K562 (cell line): ENCODE measurements at regions not wholly inside any gene's neighbourhood (a gene's known extent, or its start where the extent isn't known, plus 50 kb on each side); places are given as distances from the start of the nearest gene placed in this dataset.
"Not testable (repeated sequence)": the region's sequence is repeated elsewhere in the genome, so short reads cannot be mapped to it uniquely, and the experiment has no call there.

Experiments used
- ATAC-seq: fragments of 200-7000 bp; cut with Tn5 transposase; 3 replicates; pipeline ENCODE4 v1.9.1; 2020; ENCODE audit warnings: moderate library complexity
- BruUV-seq: library from RNA; stranded (reverse); fragments of 400-500 nt; replicated peaks from 2 replicates; lab custom pipeline; 2021; lab: Mats Ljungman, UMichigan
- CTCF ChIA-PET: fragments of 300-600 bp; formaldehyde crosslinking; extraction: SDS; loops from one replicate; lab custom pipeline; 2021; ENCODE audit warnings: low intra/inter-chr PET ratio; lab: Yijun Ruan, JAX
- POLR2A ChIA-PET: fragments of 300-600, 350-650 bp; sonication (Branson Sonifier 250); formaldehyde crosslinking; extraction: SDS; loops from one replicate; lab custom pipeline; 2021; ENCODE audit warnings: antibody characterized with exemption, inconsistent platforms; lab: Yijun Ruan, JAX
- DNase-seq, 4 experiments: peaks; one replicate each; pipeline versions ENCODE4 v3.0.0 to v3.0.0-alpha.2; 2011 to 2018; ENCODE audit warnings: low spot score in 3 of 4, mixed read lengths in 3 of 4; ENCODE audit errors: extremely low read depth in 1 of 4
- FAIRE-seq: peaks from 2 replicates; lab custom pipeline; 2011; peaks lifted over from hg19 to GRCh38; lab: Jason Lieb, UNC
- H2AFZ ChIP-seq: 2 replicates; pipeline ENCODE4 v1.6.0; 2011; ENCODE audit warnings: low read depth, low read length, control low read depth, inconsistent platforms
- H3K27ac ChIP-seq: fragments of 200-600 bp; 3 replicates; pipeline ENCODE4 v1.8.0; 2011; ENCODE audit warnings: low read depth, mild to moderate bottlenecking, control low read depth, inconsistent platforms, low read length, moderate library complexity, mixed read lengths; ENCODE audit errors: extremely low read depth
- H3K27me3 ChIP-seq, 2 experiments: fragments of 300-600 bp in 1 of 2; 2 replicates in 1 of 2; 3 replicates in 1 of 2; pipeline versions ENCODE4 v1.6.0 to v1.8.0; 2011; ENCODE audit warnings: inconsistent platforms in 2 of 2, low read length in 2 of 2, mild to moderate bottlenecking in 1 of 2, mixed read lengths in 1 of 2, moderate library complexity in 1 of 2; ENCODE audit not compliant: control insufficient read depth in 2 of 2, insufficient read depth in 2 of 2
- H3K36me3 ChIP-seq: fragments of 300-600 bp; 3 replicates; pipeline ENCODE4 v1.8.0; 2011; ENCODE audit warnings: mild to moderate bottlenecking, low read length, inconsistent platforms; ENCODE audit not compliant: control insufficient read depth, insufficient read depth
- H3K4me1 ChIP-seq, 2 experiments: fragments of 200-600 bp in 1 of 2; replicated peaks in 1 of 2; 2 replicates in 1 of 2; 3 replicates in 1 of 2; pipeline versions ENCODE4 v1.5.1 to v1.8.0; 2011; ENCODE audit warnings: inconsistent platforms in 2 of 2, low read length in 2 of 2, mild to moderate bottlenecking in 1 of 2, mixed read lengths in 1 of 2, moderate library complexity in 1 of 2; ENCODE audit not compliant: control insufficient read depth in 2 of 2, insufficient read depth in 2 of 2
- H3K4me2 ChIP-seq: 2 replicates; pipeline ENCODE4 v1.6.1; 2011; ENCODE audit warnings: low read length, control low read depth, inconsistent platforms, mixed read lengths; ENCODE audit not compliant: insufficient read depth
- H3K4me3 ChIP-seq: fragments of 200-600 bp; sonication (generic), shearing (Covaris generic); 2 replicates; pipeline ENCODE4 v1.5.1; 2016; ENCODE audit warnings: control low read depth, inconsistent platforms
- H3K79me2 ChIP-seq: fragments of 200-600 bp; 3 replicates; pipeline ENCODE4 v1.8.0; 2011; ENCODE audit warnings: low read length, inconsistent platforms; ENCODE audit not compliant: control insufficient read depth, insufficient read depth
- H3K9ac ChIP-seq, 2 experiments: 2 replicates each; pipeline versions ENCODE4 v1.6.0 to v1.6.1; 2011; ENCODE audit warnings: low read depth in 2 of 2, low read length in 2 of 2, control low read depth in 1 of 2, inconsistent platforms in 1 of 2, mild to moderate bottlenecking in 1 of 2, mixed read lengths in 1 of 2; ENCODE audit not compliant: insufficient read depth in 1 of 2
- H3K9me1 ChIP-seq: one replicate; pipeline ENCODE4 v1.6.0; 2011; ENCODE audit warnings: inconsistent platforms, mild to moderate bottlenecking, low read length, moderate library complexity; ENCODE audit not compliant: control insufficient read depth, insufficient read depth
- H3K9me3 ChIP-seq: replicated peaks from 2 replicates; pipeline ENCODE4 v1.5.1; 2011; ENCODE audit warnings: low read depth, low read length, inconsistent platforms; ENCODE audit not compliant: control insufficient read depth, insufficient read depth
- H4K20me1 ChIP-seq: replicated peaks from 2 replicates; pipeline ENCODE4 v1.6.1; 2011; ENCODE audit warnings: low read length, inconsistent platforms, mixed read lengths; ENCODE audit not compliant: control insufficient read depth, insufficient read depth
- ETS1 ChIP-seq: conservative IDR thresholded peaks from 2 replicates; pipeline ENCODE4 v1.6.1; 2011; ENCODE audit warnings: low read depth, mild to moderate bottlenecking, low read length; ENCODE audit not compliant: control insufficient read depth
- GTF2F1 ChIP-seq: IDR thresholded peaks from 2 replicates; pipeline ENCODE4 v1.6.1; 2011; ENCODE audit warnings: low read depth, low read length, improper control_type of control experiment
- KDM4B ChIP-seq, 2 experiments: fragments of 450-650 bp in 1 of 2; sonication (generic) in 1 of 2; IDR thresholded peaks; 2 replicates each; pipeline ENCODE4 v1.6.1; 2016 to 2017; ENCODE audit warnings: borderline replicate concordance in 2 of 2, antibody characterized with exemption in 1 of 2, low read depth in 1 of 2, mild to moderate bottlenecking in 1 of 2
- NFATC3 ChIP-seq: fragments of 450-650 bp; IDR thresholded peaks from 2 replicates; pipeline ENCODE4 v1.6.1; 2017; ENCODE audit warnings: mild to moderate bottlenecking
- NFYB ChIP-seq: IDR thresholded peaks from 2 replicates; pipeline ENCODE4 v1.6.1; 2011; ENCODE audit warnings: mild to moderate bottlenecking, moderate library complexity; ENCODE audit not compliant: insufficient read length; ENCODE audit errors: extremely low read depth
- WGBS: fragments of 100-300 bp; shearing (Covaris generic); methylation state at CpG from one replicate; pipeline ENCODE4 v1.1.6; 2016; ENCODE audit warnings: low coverage, mixed read lengths; ENCODE audit not compliant: insufficient coverage; ENCODE audit errors: missing lambda C conversion rate; 5-methylcytosine and 5-hydroxymethylcytosine counted together
- in situ Hi-C: fragments of 300-500 bp; cut with MboI; formaldehyde crosslinking; loops from 4 replicates; pipeline ENCODE4 v1.15.0; 2018; ENCODE audit warnings: inconsistent platforms, mixed read lengths
- intact Hi-C: fragments of 100-400 bp; cut with micrococcal nuclease; formaldehyde crosslinking; loops from 2 replicates; pipeline ENCODE4 v1.14.2; 2022

DNA sequence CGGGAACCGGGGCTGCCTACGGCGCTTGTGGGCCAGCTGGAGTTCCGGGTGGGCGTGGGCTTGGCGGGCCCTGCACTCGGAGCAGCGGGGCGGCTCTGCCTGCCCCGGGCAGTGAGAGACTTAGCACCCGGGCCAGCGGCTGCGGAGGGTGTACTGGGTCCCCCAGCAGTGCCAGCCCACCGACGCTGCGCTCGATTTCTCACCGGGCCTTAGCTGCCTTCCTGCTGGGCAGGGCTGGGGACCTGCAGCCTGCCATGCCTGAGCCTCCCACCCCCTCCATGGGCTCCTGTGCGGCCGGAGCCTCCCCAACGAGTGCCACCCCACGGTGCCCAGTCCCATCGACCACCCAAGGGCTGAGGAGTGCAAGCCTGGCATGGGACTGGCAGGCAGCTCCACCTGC, 72.8 kb upstream of the SSBP2 start:
- BruUV-seq, H4K20me1 ChIP-seq, H3K27ac ChIP-seq, FAIRE-seq, DNase-seq, H3K9me3 ChIP-seq, H3K4me2 ChIP-seq, CTCF ChIA-PET, H3K36me3 ChIP-seq, H3K4me3 ChIP-seq, POLR2A ChIA-PET, in situ Hi-C loops, H3K9me1 ChIP-seq, H3K9ac ChIP-seq, H2AFZ ChIP-seq, intact Hi-C loops, ATAC-seq, H3K27me3 ChIP-seq, H3K79me2 ChIP-seq: not testable (repeated sequence)
- H3K4me1 ChIP-seq: peaks cover 0 to 11% of the 10 kb centered on the region in 2 experiments; a peak in 3 of 5 replicates
- WGBS: 84% methylated on average over 11 of the region's 24 CpGs

GRCh38 chr5:81820863-81821262, 70.0 kb upstream of the SSBP2 start:
- Histone ChIP-seq H3K4me1 (peaks cover 0 to 11% of the 10 kb centered on the region in 2 experiments; a peak in 3 of 5 replicates), H4K20me1 (no peaks in the 10 kb centered on the region), H3K79me2 (no peaks in the 10 kb centered on the region), H3K4me3 (no peak overlapping the region), H3K4me2 (no peak overlapping the region), H3K36me3 (no peaks in the 10 kb centered on the region), H3K9me1 (no peaks in the 10 kb centered on the region), H3K27ac (no peak overlapping the region), H3K9me3 (peaks cover 5% of the 10 kb centered on the region), H2AFZ (no peak overlapping the region; the same call in 1 of the 2 replicates), H3K9ac (no peak overlapping the region), H3K27me3 (no peaks in the 10 kb centered on the region)
- 90% methylated on average over 1 of the region's 2 CpGs for WGBS
- TF ChIP-seq GTF2F1 (no peak), KDM4B (IDR thresholded peaks at IDR 0.05; ENCODE audit: borderline replicate concordance in 2 of 2, low read depth in 1 of 2) (no peak), NFYB (peak; percentile 30), NFATC3 (no peak), ETS1 (no peak)
- no TSS peak for BruUV-seq
- ChIA-PET POLR2A (interaction anchor here (0.7 kb wide), 1 partner anchor 594 kb away, joined by 4 read pairs; no protein-coding TSS in a partner anchor), CTCF (no interaction called here)
- FAIRE-seq (no peak), DNase-seq (no peak), ATAC-seq (peak; percentile 28; the same call in 1 of the 3 replicates)
- in situ Hi-C loops (no loop called here), intact Hi-C loops (no loop called here)
